Gastrocnemius medialis (tissue), 4 donors: ENCODE measurements at regions not wholly inside any gene's neighbourhood (a gene's known extent, or its start where the extent isn't known, plus 50 kb on each side); places are given as distances from the start of the nearest gene placed in this dataset.

ENCODE experiments used
- CTCF ChIP-seq, 5 experiments: fragments of 450-650 bp in 3 of 5; fragments of 200-600 bp in 2 of 5; sonication (generic) in 2 of 5; IDR thresholded peaks in 4 of 5; conservative IDR thresholded peaks in 1 of 5; 1 replicate in 4 of 5; 2 replicates in 1 of 5; pipeline ENCODE4 v1.5.1; 2016 to 2019; ENCODE audit warnings: antibody characterized with exemption in 5 of 5, mild to moderate bottlenecking in 3 of 5, moderate library complexity in 3 of 5
- POLR2A ChIP-seq, 2 donors: fragments of 450-650 bp; IDR thresholded peaks; one replicate each; pipeline ENCODE4 v1.6.1; 2017; ENCODE audit warnings: antibody characterized with exemption in 2 of 2, mild to moderate bottlenecking in 2 of 2, moderate library complexity in 2 of 2

DNA sequence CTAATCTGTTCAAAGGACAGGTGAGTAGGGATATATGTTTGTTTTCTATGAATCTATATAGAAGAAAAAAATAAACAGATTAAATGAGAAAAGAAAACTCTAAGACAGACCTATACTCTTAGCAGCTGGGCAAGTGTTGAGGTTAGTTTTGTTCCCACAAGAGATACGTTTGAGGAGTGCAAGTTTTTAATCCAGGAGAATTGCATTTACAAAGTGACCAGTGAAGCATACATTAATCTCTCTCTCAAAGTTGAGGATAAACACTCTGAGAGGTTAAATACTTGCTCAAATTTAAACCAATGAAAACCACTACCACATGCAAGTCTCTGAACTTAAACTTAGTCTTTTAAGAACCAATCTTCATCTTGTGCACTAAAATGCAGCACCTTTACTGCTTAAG, 930.5 kb upstream of the MIR17HG start:
- no peak for TF ChIP-seq CTCF (IDR thresholded peaks at IDR 0.05 in 4 of 5, conservative IDR thresholded peaks at IDR 0.05 in 1 of 5)
- no peak for TF ChIP-seq POLR2A (IDR thresholded peaks at IDR 0.05)
